A549 (cell line): ENCODE measurements at regions not wholly inside any gene's neighbourhood (a gene's known extent, or its start where the extent isn't known, plus 50 kb on each side); places are given as distances from the start of the nearest gene placed in this dataset.

ENCODE experiments used
- ATAC-seq, 2 experiments: fragments of 200-7000 bp in 1 of 2; fragments of >200 bp in 1 of 2; cut with Nextera tagmentation in 1 of 2; cut with Tn5 transposase in 1 of 2; 3 replicates each; pipeline versions ENCODE4 v1.8.0 to v1.9.1; 2018 to 2020; ENCODE audit warnings: mild to moderate bottlenecking in 1 of 2, moderate library complexity in 1 of 2
- CTCF ChIA-PET: fragments of 300-600 bp; sonication (Branson Sonifier 250); formaldehyde crosslinking; extraction: SDS; loops from one replicate; lab custom pipeline; 2021; ENCODE audit warnings: antibody characterized with exemption, inconsistent platforms; lab: Yijun Ruan, JAX
- POLR2A ChIA-PET: fragments of 350-600 bp; formaldehyde crosslinking; extraction: SDS; loops from one replicate; lab custom pipeline; 2021; ENCODE audit warnings: antibody characterized with exemption, inconsistent platforms; lab: Yijun Ruan, JAX
- DNase-seq, 2 experiments: peaks; one replicate each; pipeline versions ENCODE4 v3.0.0 to v3.0.0-alpha.2; 2011 to 2016; ENCODE audit warnings: low read depth in 1 of 2, low spot score in 1 of 2
- FAIRE-seq: peaks from 2 replicates; lab custom pipeline; 2011; peaks lifted over from hg19 to GRCh38; lab: Jason Lieb, UNC
- H3K27ac ChIP-seq, 2 experiments: fragments of >200 bp; sonication (Bioruptor Twin); formaldehyde crosslinking; 3 replicates each; pipeline ENCODE4 v1.5.1; 2016 to 2017
- H3K4me1 ChIP-seq: fragments of >200 bp; sonication (Bioruptor Twin); formaldehyde crosslinking; 3 replicates; pipeline ENCODE4 v1.6.1; 2016
- H3K4me2 ChIP-seq: fragments of >200 bp; sonication (Bioruptor Twin); formaldehyde crosslinking; 3 replicates; pipeline ENCODE4 v1.6.1; 2016
- H3K4me3 ChIP-seq: fragments of >200 bp; sonication (Bioruptor Twin); formaldehyde crosslinking; 3 replicates; pipeline ENCODE4 v1.5.1; 2016
- H3K9me3 ChIP-seq: fragments of >200 bp; sonication (Bioruptor Twin); formaldehyde crosslinking; 3 replicates; pipeline ENCODE4 v1.6.1; 2016
- BCL3 ChIP-seq: fragments of >200 bp; sonication (Bioruptor Twin); formaldehyde crosslinking; IDR thresholded peaks from 3 replicates; pipeline ENCODE4 v1.6.1; 2016
- CBX8 ChIP-seq: fragments of 200-600 bp; sonication (generic); IDR thresholded peaks from 2 replicates; pipeline ENCODE4 v1.6.1; 2016
- CEBPB ChIP-seq, 2 experiments: fragments of >200 bp in 1 of 2; sonication (Bioruptor Twin) in 1 of 2; formaldehyde crosslinking in 1 of 2; IDR thresholded peaks; 2 replicates each; pipeline ENCODE4 v1.6.1; 2012 to 2016
- CHD4 ChIP-seq: fragments of 200-600 bp; sonication (generic); IDR thresholded peaks from 2 replicates; pipeline ENCODE4 v1.6.1; 2016; ENCODE audit warnings: antibody characterized with exemption, mild to moderate bottlenecking, borderline replicate concordance
- CTCF ChIP-seq: fragments of >200 bp; sonication (Bioruptor Twin); formaldehyde crosslinking; IDR thresholded peaks from 3 replicates; pipeline ENCODE4 v1.5.1; 2016
- E2F6 ChIP-seq: IDR thresholded peaks from 2 replicates; pipeline ENCODE4 v1.6.1; 2012; ENCODE audit warnings: low read depth, borderline replicate concordance
- ELK1 ChIP-seq: fragments of 150-350 bp; IDR thresholded peaks from 2 replicates; pipeline ENCODE4 v1.6.1; 2014; ENCODE audit warnings: low read depth, mild to moderate bottlenecking, low read length
- FOSB ChIP-seq: fragments of 250-450 bp; sonication (Bioruptor Pico); IDR thresholded peaks from 2 replicates; pipeline ENCODE4 v1.5.0; 2020; ENCODE audit warnings: mild to moderate bottlenecking, moderate library complexity
- HDAC2 ChIP-seq: fragments of 200-600 bp; sonication (generic); IDR thresholded peaks from 2 replicates; pipeline ENCODE4 v1.6.1; 2016
- HES2 ChIP-seq: fragments of >200 bp; sonication (Bioruptor Twin); formaldehyde crosslinking; IDR thresholded peaks from 2 replicates; pipeline ENCODE4 v1.6.1; 2016
- HEYL ChIP-seq: fragments of 250-450 bp; sonication (Bioruptor Pico); IDR thresholded peaks from 2 replicates; pipeline ENCODE4 v1.8.0; 2021; ENCODE audit warnings: mild to moderate bottlenecking, moderate library complexity
- HOXA7 ChIP-seq: fragments of 250-450 bp; sonication (Bioruptor Pico); IDR thresholded peaks from 2 replicates; pipeline ENCODE4 v1.5.0; 2020; ENCODE audit warnings: mild to moderate bottlenecking, moderate library complexity
- HOXB13 ChIP-seq: fragments of 250-450 bp; sonication (Bioruptor Pico); IDR thresholded peaks from 2 replicates; pipeline ENCODE4 v1.5.0; 2020; ENCODE audit warnings: low read depth, mild to moderate bottlenecking, moderate library complexity
- JUN ChIP-seq, 2 experiments: fragments of >200 bp; sonication (Bioruptor Twin); formaldehyde crosslinking; IDR thresholded peaks; 2 replicates in 1 of 2; 3 replicates in 1 of 2; pipeline ENCODE4 v1.6.1; 2016 to 2017
- JUNB ChIP-seq: fragments of >200 bp; sonication (Bioruptor Twin); formaldehyde crosslinking; IDR thresholded peaks from 2 replicates; pipeline ENCODE4 v1.6.1; 2016
- KDM5A ChIP-seq: fragments of 200-600 bp; sonication (generic); IDR thresholded peaks from 2 replicates; pipeline ENCODE4 v1.6.1; 2016; ENCODE audit warnings: antibody characterized with exemption, mild to moderate bottlenecking
- MAX ChIP-seq: IDR thresholded peaks from 2 replicates; pipeline ENCODE4 v1.6.1; 2012
- MAZ ChIP-seq: fragments of 150-350 bp; IDR thresholded peaks from 2 replicates; pipeline ENCODE4 v1.6.1; 2014; ENCODE audit warnings: antibody characterized with exemption, low read depth, low read length, borderline replicate concordance
- MYC ChIP-seq: IDR thresholded peaks from 2 replicates; pipeline ENCODE4 v1.6.1; 2012; ENCODE audit warnings: mild to moderate bottlenecking, inconsistent platforms, low read length, improper control_type of control experiment, borderline replicate concordance
- NPAS2 ChIP-seq: fragments of 250-450 bp; sonication (Bioruptor Pico); IDR thresholded peaks from 2 replicates; pipeline ENCODE4 v1.8.0; 2022; ENCODE audit warnings: mild to moderate bottlenecking, moderate library complexity, borderline replicate concordance
- PBX3 ChIP-seq: IDR thresholded peaks from 2 replicates; pipeline ENCODE4 v1.6.1; 2012
- POLR2A ChIP-seq: IDR thresholded peaks from 2 replicates; pipeline ENCODE4 v1.6.1; 2012; ENCODE audit warnings: mild to moderate bottlenecking, low read length
- RARB ChIP-seq: fragments of 250-450 bp; sonication (Bioruptor Pico); IDR thresholded peaks from 2 replicates; pipeline ENCODE4 v1.8.0; 2021; ENCODE audit warnings: mild to moderate bottlenecking, moderate library complexity
- REST ChIP-seq: fragments of 200-600 bp; sonication (generic); IDR thresholded peaks from 2 replicates; pipeline ENCODE4 v1.6.1; 2016; ENCODE audit warnings: antibody characterized with exemption, mild to moderate bottlenecking, moderate library complexity
- RFX5 ChIP-seq: fragments of 450-650 bp; IDR thresholded peaks from 2 replicates; pipeline ENCODE4 v1.7.1; 2014; ENCODE audit warnings: antibody characterized with exemption, mild to moderate bottlenecking, moderate library complexity
- RNF2 ChIP-seq: fragments of 200-600 bp; sonication (generic); IDR thresholded peaks from 2 replicates; pipeline ENCODE4 v1.6.1; 2016; ENCODE audit warnings: low read depth, mild to moderate bottlenecking, antibody characterized with exemption, moderate library complexity, borderline replicate concordance
- ZSCAN20 ChIP-seq: fragments of 250-450 bp; sonication (Bioruptor Pico); IDR thresholded peaks from 2 replicates; pipeline ENCODE4 v1.8.0; 2022; ENCODE audit warnings: mild to moderate bottlenecking, moderate library complexity
- WGBS: methylation state at CpG from one replicate; pipeline ENCODE4 v1.1.6; 2017; ENCODE audit errors: missing lambda C conversion rate; 5-methylcytosine and 5-hydroxymethylcytosine counted together

- TF ChIP-seq PBX3 (no peak), MAX (no peak), MAZ (no peak), RFX5 (no peak), HDAC2 (no peak), FOSB (CRISPR knock-in tag) (no peak), RARB (CRISPR knock-in tag) (no peak)
Measured at GRCh38 chr13:74444161-74444571, 310.0 kb upstream of the KLF12 start (continued).

- TF ChIP-seq RFX5 (no peak), HOXA7 (no peak), BCL3 (no peak), ELK1 (no peak), HEYL (CRISPR knock-in tag) (no peak), HOXB13 (CRISPR knock-in tag) (no peak), CEBPB (IDR thresholded peaks at IDR 0.05) (no peak), CBX8 (no peak), HDAC2 (no peak), JUNB (no peak), POLR2A (no peak), CHD4 (no peak)
- FAIRE-seq (no peak), ATAC-seq (peak; percentile 81 to 84; a peak in 5 of 6 replicates), DNase-seq (peak; percentile 1 to 32)
- ChIA-PET POLR2A (no interaction called here), CTCF (no interaction called here)
- Histone ChIP-seq H3K9me3 (no peaks in the 10 kb centered on the region; the same call in 1 of the 3 replicates), H3K4me3 (no peak overlapping the region), H3K27ac (peak overlapping the region; percentile 56 to 73; a peak in 3 of 6 replicates), H3K4me2 (peak overlapping the region; percentile 75), H3K4me1 (peaks cover 23% of the 10 kb centered on the region)
- 0% methylated on average over 1 of the region's 1 CpG for WGBS
Measured at GRCh38 chr13:74443631-74444030, 309.4 kb upstream of the KLF12 start.

- FAIRE-seq, result no peak
- WGBS, result 53% methylated on average over 5 of the region's 5 CpGs
- ATAC-seq, result no peak
Measured at GRCh38 chr13:74442751-74443150, 308.5 kb upstream of the KLF12 start.

More at GRCh38 chr13:74442751-74443150, 308.5 kb upstream of the KLF12 start:
- no peaks in the 10 kb centered on the region; the same call in 1 of the 3 replicates for H3K9me3 ChIP-seq
- TF ChIP-seq E2F6 (no peak), HES2 (no peak), JUNB (no peak), CBX8 (no peak), ZSCAN20 (CRISPR knock-in tag) (no peak), MYC (no peak), JUN (IDR thresholded peaks at IDR 0.05) (no peak), CHD4 (no peak), RNF2 (no peak), RFX5 (no peak), KDM5A (no peak), REST (no peak), CTCF (no peak), NPAS2 (CRISPR knock-in tag) (no peak)
- TF ChIP-seq, all 56 proteins: peak for 0
- Histone ChIP-seq H3K4me3 (no peak overlapping the region), H3K27ac (peak overlapping the region in 1 of 2 experiments; percentile 46; a peak in 1 of 6 replicates), H3K4me2 (no peak overlapping the region), H3K4me1 (peaks cover 23% of the 10 kb centered on the region)
- DNase-seq, result no peak
- POLR2A ChIA-PET, result no interaction called here
- CTCF ChIA-PET, result no interaction called here
